K562 (cell line): ENCODE measurements at regions not wholly inside any gene's neighbourhood (a gene's known extent, or its start where the extent isn't known, plus 50 kb on each side); places are given as distances from the start of the nearest gene placed in this dataset.

Experiments
- DIDO1 ChIP-seq: fragments of 450-650 bp; IDR thresholded peaks from 2 replicates; pipeline ENCODE4 v1.6.1; 2016; ENCODE audit warnings: low read depth, missing biosample characterization, missing genetic modification characterization
- DPF2 ChIP-seq: fragments of 450-650 bp; IDR thresholded peaks from 2 replicates; pipeline ENCODE4 v1.6.1; 2016
- E2F3 ChIP-seq: fragments of 250-450 bp; sonication (Bioruptor Pico); IDR thresholded peaks from 2 replicates; pipeline ENCODE4 v1.4.0; 2020; ENCODE audit warnings: mild to moderate bottlenecking
- FOXA1 ChIP-seq: fragments of 450-650 bp; IDR thresholded peaks from 2 replicates; pipeline ENCODE4 v1.6.1; 2016; ENCODE audit warnings: mild to moderate bottlenecking, borderline replicate concordance
- FOXM1 ChIP-seq, 2 experiments: fragments of 450-650 bp in 1 of 2; sonication (generic) in 1 of 2; formaldehyde crosslinking in 1 of 2; IDR thresholded peaks; 2 replicates each; pipeline versions ENCODE4 v1.6.1 to v1.9.0; 2017 to 2022; ENCODE audit warnings: low read depth in 2 of 2, mild to moderate bottlenecking in 2 of 2, missing genetic modification reagents in 1 of 2, moderate library complexity in 1 of 2
- GATAD2A ChIP-seq: fragments of 450-650 bp; IDR thresholded peaks from 2 replicates; pipeline ENCODE4 v1.6.1; 2017
- LARP7 ChIP-seq: fragments of 450-650 bp; IDR thresholded peaks from 2 replicates; pipeline ENCODE4 v1.6.1; 2016
- MEF2D ChIP-seq: conservative IDR thresholded peaks from 2 replicates; pipeline ENCODE4 v1.6.1; 2016; ENCODE audit warnings: low read depth, missing genetic modification characterization, missing compliant biosample characterization
- NCOA2 ChIP-seq, 2 experiments: fragments of 450-650 bp; IDR thresholded peaks; 2 replicates each; pipeline ENCODE4 v1.6.1; 2018; ENCODE audit warnings: mild to moderate bottlenecking in 2 of 2, moderate library complexity in 1 of 2; ENCODE audit not compliant: partially characterized antibody in 2 of 2
- NFE2L1 ChIP-seq: fragments of 450-650 bp; IDR thresholded peaks from 2 replicates; pipeline ENCODE4 v1.6.1; 2016; ENCODE audit warnings: missing genetic modification characterization, low read depth, mild to moderate bottlenecking, missing compliant biosample characterization, moderate library complexity, borderline replicate concordance
- NR4A1 ChIP-seq, 2 experiments: fragments of 250-450 bp in 1 of 2; fragments of 450-650 bp in 1 of 2; sonication (Bioruptor Pico) in 1 of 2; IDR thresholded peaks; 2 replicates each; pipeline versions ENCODE4 v1.4.0 to v1.6.1; 2016 to 2020; ENCODE audit warnings: mild to moderate bottlenecking in 2 of 2, missing compliant biosample characterization in 1 of 2, missing genetic modification characterization in 1 of 2, moderate library complexity in 1 of 2
- RHOXF2B ChIP-seq: fragments of 250-450 bp; sonication (Bioruptor Pico); conservative IDR thresholded peaks from 2 replicates; pipeline ENCODE4 v1.5.1; 2021
- ZBTB17 ChIP-seq: fragments of 450-650 bp; formaldehyde crosslinking; IDR thresholded peaks from 2 replicates; pipeline ENCODE4 v1.4.0; 2020; ENCODE audit warnings: mild to moderate bottlenecking
- ZKSCAN8 ChIP-seq: fragments of 200-800 bp; sonication (Bioruptor generic); IDR thresholded peaks from 2 replicates; pipeline ENCODE4 v1.6.1; 2016; ENCODE audit warnings: missing genetic modification characterization, missing compliant biosample characterization
- ZNF175 ChIP-seq: fragments of 200-800 bp; sonication (Bioruptor generic); IDR thresholded peaks from 2 replicates; pipeline ENCODE4 v1.6.1; 2016; ENCODE audit warnings: low read depth, mild to moderate bottlenecking, missing genetic modification characterization, missing compliant biosample characterization
- ZNF445 ChIP-seq: fragments of 250-450 bp; sonication (Bioruptor Pico); IDR thresholded peaks from 2 replicates; pipeline ENCODE4 v1.4.0; 2020; ENCODE audit warnings: low read depth, mild to moderate bottlenecking, moderate library complexity
- ZNF584 ChIP-seq: fragments of 200-800 bp; sonication (Bioruptor generic); IDR thresholded peaks from 2 replicates; pipeline ENCODE4 v1.6.1; 2016; ENCODE audit warnings: low read depth, mild to moderate bottlenecking, missing genetic modification characterization, missing compliant biosample characterization
- ZNF586 ChIP-seq: fragments of 450-650 bp; formaldehyde crosslinking; conservative IDR thresholded peaks from 2 replicates; pipeline ENCODE4 v1.4.0; 2020; ENCODE audit warnings: mild to moderate bottlenecking, moderate library complexity
- ZNF668 ChIP-seq: fragments of 250-450 bp; sonication (Bioruptor Pico); IDR thresholded peaks from 2 replicates; pipeline ENCODE4 v1.8.0; 2022; ENCODE audit warnings: mild to moderate bottlenecking, inconsistent platforms
- TF ChIP-seq, protein P1 (sequence below): fragments of 250-450 bp; sonication (Bioruptor Pico); IDR thresholded peaks from 2 replicates; pipeline ENCODE4 v1.8.0; 2021; ENCODE audit warnings: mild to moderate bottlenecking, moderate library complexity
- TF ChIP-seq, protein P2 (sequence below): fragments of 250-450 bp; sonication (Bioruptor Pico); IDR thresholded peaks from 2 replicates; pipeline ENCODE4 v1.8.0; 2022; ENCODE audit warnings: moderate library complexity, mild to moderate bottlenecking, inconsistent platforms
- TF ChIP-seq, protein P3 (sequence below): sonication (generic); formaldehyde crosslinking; IDR thresholded peaks from 2 replicates; pipeline ENCODE4 v1.8.0; 2022; ENCODE audit warnings: mild to moderate bottlenecking, missing genetic modification reagents
- TF ChIP-seq, protein P4 (sequence below): IDR thresholded peaks from 2 replicates; pipeline ENCODE4 v1.6.1; 2011; ENCODE audit warnings: borderline replicate concordance, low read depth, mild to moderate bottlenecking, moderate library complexity, low read length; ENCODE audit not compliant: insufficient read depth, poor library complexity, severe bottlenecking

DNA sequence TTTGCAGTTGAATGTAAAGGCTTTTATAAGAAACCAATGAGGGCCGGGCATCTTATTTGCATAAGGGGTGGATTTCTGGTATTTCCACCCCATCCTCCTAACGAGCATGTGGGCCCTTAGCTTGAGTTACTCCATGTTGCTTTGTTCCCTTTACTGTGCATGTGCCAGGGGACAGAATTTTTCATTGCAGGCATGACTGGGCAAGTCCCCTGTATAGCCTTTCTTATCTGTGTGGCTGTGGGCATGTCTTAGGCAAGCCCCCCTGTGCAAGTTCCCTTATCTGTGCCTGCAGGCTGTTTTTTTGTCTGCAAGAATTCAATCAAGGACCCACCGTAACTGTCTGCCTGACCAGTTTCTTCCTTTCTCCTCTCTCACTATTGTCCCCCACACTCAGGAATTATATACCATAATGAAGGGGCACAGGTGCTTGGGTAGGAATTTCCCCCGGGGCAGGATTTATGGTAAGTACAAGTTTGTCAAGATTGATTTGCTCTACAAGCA is 152.2 kb upstream of the CNOT2 start (continued):
- TF ChIP-seq E2F3 (CRISPR knock-in tag), result peak; percentile 88
- peak; percentile 82 for TF ChIP-seq DPF2
- TF ChIP-seq, protein P1, sequence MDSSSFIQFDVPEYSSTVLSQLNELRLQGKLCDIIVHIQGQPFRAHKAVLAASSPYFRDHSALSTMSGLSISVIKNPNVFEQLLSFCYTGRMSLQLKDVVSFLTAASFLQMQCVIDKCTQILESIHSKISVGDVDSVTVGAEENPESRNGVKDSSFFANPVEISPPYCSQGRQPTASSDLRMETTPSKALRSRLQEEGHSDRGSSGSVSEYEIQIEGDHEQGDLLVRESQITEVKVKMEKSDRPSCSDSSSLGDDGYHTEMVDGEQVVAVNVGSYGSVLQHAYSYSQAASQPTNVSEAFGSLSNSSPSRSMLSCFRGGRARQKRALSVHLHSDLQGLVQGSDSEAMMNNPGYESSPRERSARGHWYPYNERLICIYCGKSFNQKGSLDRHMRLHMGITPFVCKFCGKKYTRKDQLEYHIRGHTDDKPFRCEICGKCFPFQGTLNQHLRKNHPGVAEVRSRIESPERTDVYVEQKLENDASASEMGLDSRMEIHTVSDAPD (CRISPR knock-in tag), result peak; percentile 28; the same call in 1 of the 2 replicates
- peak; percentile 84 for TF ChIP-seq ZNF175 (CRISPR knock-in tag)
- no peak for TF ChIP-seq NR4A1 (CRISPR knock-in tag; IDR thresholded peaks at IDR 0.05)
- TF ChIP-seq NR4A1 (tag; IDR thresholded peaks at IDR 0.05), result peak; percentile 99
- TF ChIP-seq, protein P2, sequence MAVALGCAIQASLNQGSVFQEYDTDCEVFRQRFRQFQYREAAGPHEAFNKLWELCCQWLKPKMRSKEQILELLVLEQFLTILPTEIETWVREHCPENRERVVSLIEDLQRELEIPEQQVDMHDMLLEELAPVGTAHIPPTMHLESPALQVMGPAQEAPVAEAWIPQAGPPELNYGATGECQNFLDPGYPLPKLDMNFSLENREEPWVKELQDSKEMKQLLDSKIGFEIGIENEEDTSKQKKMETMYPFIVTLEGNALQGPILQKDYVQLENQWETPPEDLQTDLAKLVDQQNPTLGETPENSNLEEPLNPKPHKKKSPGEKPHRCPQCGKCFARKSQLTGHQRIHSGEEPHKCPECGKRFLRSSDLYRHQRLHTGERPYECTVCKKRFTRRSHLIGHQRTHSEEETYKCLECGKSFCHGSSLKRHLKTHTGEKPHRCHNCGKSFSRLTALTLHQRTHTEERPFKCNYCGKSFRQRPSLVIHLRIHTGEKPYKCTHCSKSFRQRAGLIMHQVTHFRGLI (CRISPR knock-in tag), result peak; percentile 91
- peak; percentile 76 for TF ChIP-seq MEF2D
- TF ChIP-seq ZNF584 (CRISPR knock-in tag), result peak; percentile 43; the same call in 1 of the 2 replicates
- TF ChIP-seq, protein P3, sequence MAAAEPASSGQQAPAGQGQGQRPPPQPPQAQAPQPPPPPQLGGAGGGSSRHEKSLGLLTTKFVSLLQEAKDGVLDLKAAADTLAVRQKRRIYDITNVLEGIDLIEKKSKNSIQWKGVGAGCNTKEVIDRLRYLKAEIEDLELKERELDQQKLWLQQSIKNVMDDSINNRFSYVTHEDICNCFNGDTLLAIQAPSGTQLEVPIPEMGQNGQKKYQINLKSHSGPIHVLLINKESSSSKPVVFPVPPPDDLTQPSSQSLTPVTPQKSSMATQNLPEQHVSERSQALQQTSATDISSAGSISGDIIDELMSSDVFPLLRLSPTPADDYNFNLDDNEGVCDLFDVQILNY (CRISPR knock-in tag), result no peak
- TF ChIP-seq FOXM1 (IDR thresholded peaks at IDR 0.05; ENCODE audit: low read depth), result peak; percentile 38; the same call in 1 of the 2 replicates
- no peak for TF ChIP-seq FOXM1 (CRISPR knock-in tag; IDR thresholded peaks at IDR 0.05; ENCODE audit: low read depth)
- peak; percentile 68; the same call in 1 of the 2 replicates for TF ChIP-seq NFE2L1 (tag)
- TF ChIP-seq ZKSCAN8 (CRISPR knock-in tag), result peak; percentile 77
- TF ChIP-seq DIDO1 (tag), result no peak
- TF ChIP-seq, protein P4, sequence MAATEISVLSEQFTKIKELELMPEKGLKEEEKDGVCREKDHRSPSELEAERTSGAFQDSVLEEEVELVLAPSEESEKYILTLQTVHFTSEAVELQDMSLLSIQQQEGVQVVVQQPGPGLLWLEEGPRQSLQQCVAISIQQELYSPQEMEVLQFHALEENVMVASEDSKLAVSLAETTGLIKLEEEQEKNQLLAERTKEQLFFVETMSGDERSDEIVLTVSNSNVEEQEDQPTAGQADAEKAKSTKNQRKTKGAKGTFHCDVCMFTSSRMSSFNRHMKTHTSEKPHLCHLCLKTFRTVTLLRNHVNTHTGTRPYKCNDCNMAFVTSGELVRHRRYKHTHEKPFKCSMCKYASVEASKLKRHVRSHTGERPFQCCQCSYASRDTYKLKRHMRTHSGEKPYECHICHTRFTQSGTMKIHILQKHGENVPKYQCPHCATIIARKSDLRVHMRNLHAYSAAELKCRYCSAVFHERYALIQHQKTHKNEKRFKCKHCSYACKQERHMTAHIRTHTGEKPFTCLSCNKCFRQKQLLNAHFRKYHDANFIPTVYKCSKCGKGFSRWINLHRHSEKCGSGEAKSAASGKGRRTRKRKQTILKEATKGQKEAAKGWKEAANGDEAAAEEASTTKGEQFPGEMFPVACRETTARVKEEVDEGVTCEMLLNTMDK, result no peak
- TF ChIP-seq RHOXF2B (CRISPR knock-in tag), result 0 out of 2 replicates have a peak, but pooled peaks have one; percentile 7
- peak; percentile 90; the same call in 1 of the 2 replicates for TF ChIP-seq ZNF586 (CRISPR knock-in tag)
- TF ChIP-seq ZBTB17, result peak; percentile 92
- peak; percentile 83; the same call in 1 of the 2 replicates for TF ChIP-seq ZNF445 (CRISPR knock-in tag)
- TF ChIP-seq NCOA2 (IDR thresholded peaks at IDR 0.05; ENCODE audit: partially characterized antibody in 2 of 2), result no peak
- TF ChIP-seq ZNF668, result peak; percentile 97
- TF ChIP-seq FOXA1, result no peak
- TF ChIP-seq LARP7, result no peak
- peak; percentile 56; the same call in 1 of the 2 replicates for TF ChIP-seq GATAD2A
